Breast epithelium (tissue), 4 donors: ENCODE measurements at regions not wholly inside any gene's neighbourhood (a gene's known extent, or its start where the extent isn't known, plus 50 kb on each side); places are given as distances from the start of the nearest gene placed in this dataset.

Source experiments
- DNase-seq, 2 donors: peaks; one replicate each; pipeline ENCODE4 v3.0.0-alpha.2; 2019; ENCODE audit warnings: low spot score in 2 of 2
- H3K27ac ChIP-seq, 2 donors: fragments of 200-600 bp; sonication (generic) in 1 of 2; one replicate each; pipeline ENCODE4 v1.5.1; 2016 to 2019; ENCODE audit warnings: mild to moderate bottlenecking in 1 of 2
- H3K27me3 ChIP-seq, 2 donors: fragments of 200-600 bp; sonication (generic) in 1 of 2; one replicate each; pipeline versions ENCODE4 v1.5.1 to v1.6.0; 2017 to 2019; ENCODE audit warnings: control low read depth in 1 of 2, mild to moderate bottlenecking in 1 of 2
- H3K36me3 ChIP-seq: fragments of 200-600 bp; one replicate; pipeline ENCODE4 v1.5.1; 2019
- H3K4me1 ChIP-seq, 2 donors: fragments of 200-600 bp; sonication (generic); one replicate each; pipeline ENCODE4 v1.5.1; 2016 to 2019; ENCODE audit warnings: control low read depth in 1 of 2
- H3K4me3 ChIP-seq, 3 donors: fragments of 200-600 bp; sonication (generic); 1 replicate in 2 of 3; 2 replicates in 1 of 3; pipeline ENCODE4 v1.5.1; 2016 to 2019; ENCODE audit warnings: mild to moderate bottlenecking in 3 of 3, moderate library complexity in 2 of 3
- H3K9me3 ChIP-seq, 2 donors: fragments of 200-600 bp; sonication (generic) in 1 of 2; one replicate each; pipeline ENCODE4 v1.5.1; 2016 to 2019; ENCODE audit warnings: control low read depth in 1 of 2
- POLR2A ChIP-seq: fragments of 450-650 bp; IDR thresholded peaks from one replicate; pipeline ENCODE4 v1.6.1; 2016; ENCODE audit warnings: antibody characterized with exemption, mild to moderate bottlenecking, moderate library complexity
- POLR2AphosphoS5 ChIP-seq, 3 donors: sonication (generic); formaldehyde crosslinking; IDR thresholded peaks; one replicate each; pipeline ENCODE4 v1.6.1; 2017; ENCODE audit warnings: antibody characterized with exemption in 3 of 3
- intact Hi-C: fragments of 100-400 bp; cut with DNase I; formaldehyde crosslinking; loops from one replicate; pipeline ENCODE4 v1.15.1; 2023; ENCODE audit warnings: low total_unique reads
- TF ChIP-seq, protein P1 (sequence below), 3 donors: fragments of 450-650 bp; IDR thresholded peaks; one replicate each; pipeline ENCODE4 v1.5.1; 2016 to 2017; ENCODE audit warnings: antibody characterized with exemption in 3 of 3, mild to moderate bottlenecking in 3 of 3, moderate library complexity in 3 of 3

DNA sequence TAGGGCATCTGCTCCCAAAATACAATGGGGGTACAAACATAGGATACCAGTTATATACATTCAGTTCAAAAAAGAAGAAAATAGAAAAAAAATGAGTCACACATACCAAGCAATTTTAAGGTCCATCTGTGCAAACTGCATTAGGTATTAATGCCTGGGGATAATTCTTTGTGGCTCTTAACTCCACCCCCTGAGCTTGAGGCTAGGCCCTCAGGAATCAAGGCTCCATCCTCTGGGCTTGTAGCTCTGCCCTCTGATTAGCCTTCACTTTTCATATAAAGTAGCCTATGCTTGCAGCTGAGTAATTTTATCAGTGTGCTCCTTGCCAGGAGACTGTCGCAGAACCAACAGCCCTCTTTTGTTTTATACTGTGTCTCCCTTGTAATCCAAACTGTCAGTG lies 69.9 kb upstream of the BACE2 start:
- H3K36me3 ChIP-seq: no peaks in the 10 kb centered on the region
- TF ChIP-seq, protein P1, sequence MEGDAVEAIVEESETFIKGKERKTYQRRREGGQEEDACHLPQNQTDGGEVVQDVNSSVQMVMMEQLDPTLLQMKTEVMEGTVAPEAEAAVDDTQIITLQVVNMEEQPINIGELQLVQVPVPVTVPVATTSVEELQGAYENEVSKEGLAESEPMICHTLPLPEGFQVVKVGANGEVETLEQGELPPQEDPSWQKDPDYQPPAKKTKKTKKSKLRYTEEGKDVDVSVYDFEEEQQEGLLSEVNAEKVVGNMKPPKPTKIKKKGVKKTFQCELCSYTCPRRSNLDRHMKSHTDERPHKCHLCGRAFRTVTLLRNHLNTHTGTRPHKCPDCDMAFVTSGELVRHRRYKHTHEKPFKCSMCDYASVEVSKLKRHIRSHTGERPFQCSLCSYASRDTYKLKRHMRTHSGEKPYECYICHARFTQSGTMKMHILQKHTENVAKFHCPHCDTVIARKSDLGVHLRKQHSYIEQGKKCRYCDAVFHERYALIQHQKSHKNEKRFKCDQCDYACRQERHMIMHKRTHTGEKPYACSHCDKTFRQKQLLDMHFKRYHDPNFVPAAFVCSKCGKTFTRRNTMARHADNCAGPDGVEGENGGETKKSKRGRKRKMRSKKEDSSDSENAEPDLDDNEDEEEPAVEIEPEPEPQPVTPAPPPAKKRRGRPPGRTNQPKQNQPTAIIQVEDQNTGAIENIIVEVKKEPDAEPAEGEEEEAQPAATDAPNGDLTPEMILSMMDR (IDR thresholded peaks at IDR 0.05): no peak
- TF ChIP-seq POLR2A (no peak), POLR2AphosphoS5 (IDR thresholded peaks at IDR 0.05) (no peak)
- H3K9me3 ChIP-seq: peaks cover 0 to 6% of the 10 kb centered on the region in 2 donors
- H3K27ac ChIP-seq: no peak overlapping the region
- H3K27me3 ChIP-seq: no peaks in the 10 kb centered on the region
- H3K4me1 ChIP-seq: no peaks in the 10 kb centered on the region
- no peak for DNase-seq
- no peak overlapping the region for H3K4me3 ChIP-seq
- intact Hi-C loops: no loop called here

DNA sequence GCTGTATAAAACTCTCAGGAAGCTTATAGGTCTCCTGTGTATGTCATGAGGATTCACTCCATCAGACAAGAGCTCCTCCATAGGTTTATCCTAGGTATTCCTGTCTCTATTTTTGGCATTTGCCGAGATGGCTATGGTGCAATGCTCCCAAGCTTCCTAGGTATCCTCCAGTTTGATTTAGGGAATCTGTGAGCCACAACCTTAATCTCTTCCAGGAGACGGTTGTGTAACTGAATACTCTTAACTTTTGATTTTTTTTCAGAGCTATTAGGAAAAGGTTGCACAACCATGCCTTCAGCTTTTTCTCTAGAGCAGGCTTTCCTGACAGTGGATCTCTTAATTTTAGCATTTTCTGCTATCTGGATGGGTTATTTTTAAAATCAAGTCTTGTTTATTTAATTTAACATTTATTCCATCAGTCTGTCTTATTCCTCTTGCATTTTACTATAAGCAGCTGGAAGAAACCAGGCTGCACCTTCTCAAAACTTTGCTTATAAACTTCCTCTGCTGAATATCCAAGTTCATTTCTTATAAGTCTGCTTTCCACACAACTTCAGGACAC lies 69.4 kb upstream of the BACE2 start:
- Histone ChIP-seq H3K27me3 (no peaks in the 10 kb centered on the region), H3K36me3 (no peaks in the 10 kb centered on the region), H3K4me1 (no peaks in the 10 kb centered on the region), H3K9me3 (peaks cover 0 to 6% of the 10 kb centered on the region in 2 donors), H3K27ac (no peak overlapping the region), H3K4me3 (no peak overlapping the region)
- TF ChIP-seq POLR2AphosphoS5 (IDR thresholded peaks at IDR 0.05) (no peak), POLR2A (no peak)
- TF ChIP-seq, protein P1 (IDR thresholded peaks at IDR 0.05): no peak
- intact Hi-C loops: no loop called here
- no peak for DNase-seq

DNA sequence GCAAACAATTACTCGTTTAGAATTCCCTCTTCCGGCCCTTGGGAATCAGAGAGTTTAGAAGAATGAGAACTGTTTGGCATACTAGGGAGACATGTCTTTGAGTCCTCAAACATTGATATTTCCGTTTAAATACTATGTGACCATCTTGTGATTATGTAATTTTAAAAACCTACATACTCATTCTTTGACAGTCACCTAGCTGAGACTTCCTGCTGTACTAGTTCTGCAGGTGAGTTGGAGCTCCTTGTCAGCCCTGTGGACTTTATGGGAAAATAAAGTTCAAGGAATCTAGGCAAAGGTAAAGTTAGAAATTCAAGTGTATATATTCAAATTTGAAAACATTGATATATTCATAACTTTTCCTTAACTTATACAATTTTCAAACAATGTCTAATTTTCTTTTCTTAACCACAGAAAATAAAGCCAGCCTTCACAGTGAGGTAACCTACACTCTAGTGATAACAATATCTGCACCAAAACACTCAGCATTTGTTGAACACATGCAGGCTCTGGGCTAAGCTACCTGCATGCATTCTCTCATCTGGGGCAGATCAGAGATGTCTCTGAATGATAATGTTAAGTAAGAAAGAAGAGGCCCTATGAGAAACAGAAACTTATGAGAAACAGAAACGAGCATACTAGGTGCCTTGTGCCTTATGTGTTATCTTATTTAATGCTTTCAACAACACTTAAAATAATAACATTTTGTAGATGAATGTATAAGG lies 67.0 kb upstream of the BACE2 start:
- DNase-seq: no peak
- no peak overlapping the region for H3K4me3 ChIP-seq
- H3K9me3 ChIP-seq: peaks cover 0 to 6% of the 10 kb centered on the region in 2 donors
- H3K36me3 ChIP-seq: no peaks in the 10 kb centered on the region
- no peak overlapping the region for H3K27ac ChIP-seq
- H3K27me3 ChIP-seq: no peaks in the 10 kb centered on the region
- no peaks in the 10 kb centered on the region for H3K4me1 ChIP-seq
- intact Hi-C loops: no loop called here
- TF ChIP-seq POLR2A (no peak), POLR2AphosphoS5 (IDR thresholded peaks at IDR 0.05) (no peak)
- TF ChIP-seq, protein P1 (IDR thresholded peaks at IDR 0.05): no peak

DNA sequence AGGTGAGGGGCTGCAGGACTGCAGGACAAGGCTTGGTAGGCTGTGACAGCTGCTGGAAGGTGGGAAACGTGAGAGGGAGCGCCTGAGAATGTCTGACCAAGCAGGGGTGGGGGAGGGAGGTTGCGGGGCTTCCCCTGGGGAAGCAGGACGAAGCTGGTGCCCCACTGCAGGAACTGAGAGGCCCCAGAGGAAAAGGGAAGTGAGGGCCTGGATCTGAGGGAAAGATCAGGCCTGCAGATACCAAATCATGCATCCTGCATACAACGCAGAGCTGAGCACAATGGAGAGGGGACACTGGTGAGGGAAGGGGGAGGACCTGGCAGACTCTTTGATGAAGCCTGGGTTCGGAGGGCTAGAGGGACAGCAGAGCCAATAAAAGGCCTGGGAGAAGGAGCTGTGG lies 65.7 kb upstream of the BACE2 start:
- intact Hi-C loops: no loop called here
- no peak overlapping the region for H3K4me3 ChIP-seq
- TF ChIP-seq POLR2A: no peak
- TF ChIP-seq POLR2AphosphoS5 (IDR thresholded peaks at IDR 0.05): no peak
- TF ChIP-seq, protein P1 (IDR thresholded peaks at IDR 0.05): no peak
- peaks cover 0 to 6% of the 10 kb centered on the region in 2 donors for H3K9me3 ChIP-seq
- H3K4me1 ChIP-seq: no peaks in the 10 kb centered on the region
- H3K27me3 ChIP-seq: no peaks in the 10 kb centered on the region
- no peak overlapping the region for H3K27ac ChIP-seq
- DNase-seq: no peak
- no peaks in the 10 kb centered on the region for H3K36me3 ChIP-seq

DNA sequence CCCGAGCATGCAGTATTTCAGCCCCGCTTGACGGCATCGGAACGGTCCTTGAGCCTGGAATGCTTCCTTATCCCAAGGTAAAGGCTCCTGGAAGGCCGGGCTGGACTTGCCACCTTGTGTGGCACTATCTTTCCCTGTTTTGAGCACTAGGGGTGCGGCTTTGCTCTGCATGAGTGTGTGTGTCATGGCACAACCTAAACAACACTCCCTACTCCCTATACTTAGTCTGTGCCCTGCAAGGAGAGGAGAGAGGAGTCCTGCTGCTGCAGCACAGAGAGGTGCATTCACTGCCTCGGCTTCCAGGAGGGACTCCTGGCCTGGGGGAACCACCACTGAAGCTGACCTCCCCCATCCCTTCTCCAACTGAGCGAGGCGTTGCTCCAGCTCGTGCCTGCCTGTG lies 60.4 kb upstream of the BACE2 start:
- TF ChIP-seq POLR2A (no peak), POLR2AphosphoS5 (IDR thresholded peaks at IDR 0.05) (no peak)
- TF ChIP-seq, protein P1 (IDR thresholded peaks at IDR 0.05): no peak
- Histone ChIP-seq H3K4me3 (no peak overlapping the region), H3K4me1 (no peaks in the 10 kb centered on the region), H3K9me3 (no peaks in the 10 kb centered on the region), H3K27me3 (peaks cover 0 to 7% of the 10 kb centered on the region in 2 donors), H3K27ac (no peak overlapping the region), H3K36me3 (no peaks in the 10 kb centered on the region)
- DNase-seq: no peak
- intact Hi-C loops: loop anchor here (5.0 kb wide), 1 partner anchor 1035 kb away; no protein-coding TSS in a partner anchor
